ENCODE measurements at regions not wholly inside any gene's neighbourhood (a gene's known extent, or its start where the extent isn't known, plus 50 kb on each side); places are given as distances from the start of the nearest gene placed in this dataset.

DNA sequence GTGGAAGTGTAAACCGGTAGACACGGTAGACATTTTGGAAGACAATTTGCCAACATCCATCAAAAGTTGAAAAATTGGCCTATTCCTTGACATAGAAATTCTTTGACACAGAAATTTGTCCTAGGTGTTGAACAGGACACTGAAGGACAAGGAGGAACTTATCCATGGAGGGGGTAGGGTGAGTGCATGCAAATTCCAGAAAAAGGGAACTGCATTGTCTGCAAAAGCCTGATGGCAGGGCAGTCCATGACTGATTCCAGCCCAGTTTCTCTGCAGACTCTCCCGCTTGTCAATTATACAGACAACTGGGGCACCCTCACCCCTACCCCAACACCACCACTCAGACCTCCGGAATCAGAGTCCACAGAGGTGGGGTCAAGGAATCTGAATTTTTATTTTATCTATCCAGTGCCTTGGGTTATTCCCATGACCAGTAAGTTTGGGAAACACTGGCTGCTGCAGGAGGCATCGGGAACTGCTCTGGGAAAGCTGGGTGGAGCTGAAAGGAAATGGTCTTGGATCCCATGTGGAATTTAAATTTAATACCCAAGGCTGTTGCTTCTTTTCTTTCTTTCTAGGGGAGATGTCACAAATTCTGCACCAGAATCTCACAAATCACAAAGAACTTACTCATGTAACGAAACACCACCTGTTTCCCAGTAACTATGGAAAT is 103.3 kb upstream of the SLC45A1 start:
- Histone ChIP-seq H3K4me3 (no peak overlapping the region), H3K27ac (no peak overlapping the region), H3K9me3 (ENCODE audit: low read depth) (no peaks in the 10 kb centered on the region), H3K4me1 (ENCODE audit: insufficient read depth) (peaks cover 20% of the 10 kb centered on the region), H3K79me2 (no peaks in the 10 kb centered on the region), H3K27me3 (no peaks in the 10 kb centered on the region), H3K9me2 (replicated peaks; ENCODE audit: insufficient read depth) (no peaks in the 10 kb centered on the region), H2AFZ (no peak overlapping the region), H3K36me3 (replicated peaks; ENCODE audit: insufficient read depth, low read depth) (no peaks in the 10 kb centered on the region), H4K20me1 (ENCODE audit: insufficient read depth, poor library complexity, severe bottlenecking) (no peaks in the 10 kb centered on the region), H3K4me2 (no peak overlapping the region)
- TF ChIP-seq, protein P1, sequence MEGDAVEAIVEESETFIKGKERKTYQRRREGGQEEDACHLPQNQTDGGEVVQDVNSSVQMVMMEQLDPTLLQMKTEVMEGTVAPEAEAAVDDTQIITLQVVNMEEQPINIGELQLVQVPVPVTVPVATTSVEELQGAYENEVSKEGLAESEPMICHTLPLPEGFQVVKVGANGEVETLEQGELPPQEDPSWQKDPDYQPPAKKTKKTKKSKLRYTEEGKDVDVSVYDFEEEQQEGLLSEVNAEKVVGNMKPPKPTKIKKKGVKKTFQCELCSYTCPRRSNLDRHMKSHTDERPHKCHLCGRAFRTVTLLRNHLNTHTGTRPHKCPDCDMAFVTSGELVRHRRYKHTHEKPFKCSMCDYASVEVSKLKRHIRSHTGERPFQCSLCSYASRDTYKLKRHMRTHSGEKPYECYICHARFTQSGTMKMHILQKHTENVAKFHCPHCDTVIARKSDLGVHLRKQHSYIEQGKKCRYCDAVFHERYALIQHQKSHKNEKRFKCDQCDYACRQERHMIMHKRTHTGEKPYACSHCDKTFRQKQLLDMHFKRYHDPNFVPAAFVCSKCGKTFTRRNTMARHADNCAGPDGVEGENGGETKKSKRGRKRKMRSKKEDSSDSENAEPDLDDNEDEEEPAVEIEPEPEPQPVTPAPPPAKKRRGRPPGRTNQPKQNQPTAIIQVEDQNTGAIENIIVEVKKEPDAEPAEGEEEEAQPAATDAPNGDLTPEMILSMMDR (IDR thresholded peaks at IDR 0.05; ENCODE audit: poor library complexity): no peak
- TF ChIP-seq EZH2phosphoT487 (IDR thresholded peaks at IDR 0.05; ENCODE audit: low read depth, severe bottlenecking, unreplicated experiment) (no peak), EZH2 (IDR thresholded peaks at IDR 0.05; ENCODE audit: borderline replicate concordance) (no peak)
- DNase-seq (ENCODE audit: low spot score): no peak
- 89% methylated on average over 6 of the region's 6 CpGs for WGBS (ENCODE audit: low lambda C conversion rate, missing lambda C conversion rate)

DNA sequence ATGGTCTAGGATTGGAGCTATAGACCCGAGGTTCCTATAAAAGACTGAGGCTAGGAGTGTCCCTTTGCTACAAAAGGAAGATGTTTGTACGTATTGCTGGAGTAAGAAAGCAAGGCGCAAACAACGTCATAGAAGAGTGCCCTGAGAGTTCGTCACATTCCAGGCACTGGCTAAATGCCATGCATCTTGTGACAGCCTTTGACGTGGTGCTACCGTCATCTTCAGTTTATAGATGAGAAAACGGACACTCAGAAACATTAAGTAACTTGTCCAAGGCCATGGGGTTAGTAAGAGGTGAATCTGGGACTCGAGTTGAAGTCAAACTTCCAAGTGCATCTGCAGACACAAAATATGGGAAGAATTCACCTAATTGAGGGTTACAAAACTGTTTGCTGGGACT is 104.2 kb upstream of the SLC45A1 start:
- Histone ChIP-seq H3K79me2 (no peaks in the 10 kb centered on the region), H3K36me3 (replicated peaks; ENCODE audit: insufficient read depth, low read depth) (no peaks in the 10 kb centered on the region), H3K27ac (no peak overlapping the region), H3K4me1 (ENCODE audit: insufficient read depth) (peaks cover 20% of the 10 kb centered on the region), H3K9me3 (ENCODE audit: low read depth) (no peaks in the 10 kb centered on the region), H3K4me3 (no peak overlapping the region), H4K20me1 (ENCODE audit: insufficient read depth, poor library complexity, severe bottlenecking) (no peaks in the 10 kb centered on the region), H3K27me3 (no peaks in the 10 kb centered on the region), H2AFZ (no peak overlapping the region), H3K4me2 (no peak overlapping the region), H3K9me2 (replicated peaks; ENCODE audit: insufficient read depth) (no peaks in the 10 kb centered on the region)
- WGBS (ENCODE audit: low lambda C conversion rate, missing lambda C conversion rate): 75% methylated on average over 9 of the region's 9 CpGs
- DNase-seq (ENCODE audit: low spot score): no peak
- TF ChIP-seq, protein P1 (IDR thresholded peaks at IDR 0.05; ENCODE audit: poor library complexity): no peak
- TF ChIP-seq EZH2phosphoT487 (IDR thresholded peaks at IDR 0.05; ENCODE audit: low read depth, severe bottlenecking, unreplicated experiment): no peak
- TF ChIP-seq EZH2 (IDR thresholded peaks at IDR 0.05; ENCODE audit: borderline replicate concordance): no peak

DNA sequence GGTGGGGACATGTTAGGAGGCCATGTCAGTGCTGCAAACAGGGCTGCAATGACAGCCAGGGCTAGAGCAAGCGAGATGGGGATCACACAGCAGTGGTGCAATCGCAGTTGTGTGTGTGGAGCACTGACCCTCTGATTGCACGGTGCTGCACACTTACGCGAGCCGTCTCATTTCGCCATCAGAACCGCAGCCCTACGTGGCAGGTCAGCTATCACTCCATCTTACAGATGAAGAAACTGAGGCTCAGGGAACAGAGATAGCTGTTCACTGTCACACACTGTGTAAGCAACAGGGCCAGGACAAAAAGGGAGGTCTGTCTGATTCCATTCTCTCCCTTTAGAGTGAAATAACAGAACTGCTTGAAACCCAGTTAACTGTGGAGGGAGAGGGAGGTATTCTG is 104.8 kb upstream of the SLC45A1 start:
- Histone ChIP-seq H2AFZ (no peak overlapping the region), H3K27me3 (no peaks in the 10 kb centered on the region), H3K27ac (no peak overlapping the region), H3K4me3 (no peak overlapping the region), H3K79me2 (no peaks in the 10 kb centered on the region), H3K36me3 (replicated peaks; ENCODE audit: insufficient read depth, low read depth) (no peaks in the 10 kb centered on the region), H3K4me1 (ENCODE audit: insufficient read depth) (peaks cover 20% of the 10 kb centered on the region), H3K9me2 (replicated peaks; ENCODE audit: insufficient read depth) (no peaks in the 10 kb centered on the region), H3K4me2 (no peak overlapping the region), H4K20me1 (ENCODE audit: insufficient read depth, poor library complexity, severe bottlenecking) (no peaks in the 10 kb centered on the region), H3K9me3 (ENCODE audit: low read depth) (no peaks in the 10 kb centered on the region)
- TF ChIP-seq EZH2phosphoT487 (IDR thresholded peaks at IDR 0.05; ENCODE audit: low read depth, severe bottlenecking, unreplicated experiment) (no peak), EZH2 (IDR thresholded peaks at IDR 0.05; ENCODE audit: borderline replicate concordance) (no peak)
- TF ChIP-seq, protein P1 (IDR thresholded peaks at IDR 0.05; ENCODE audit: poor library complexity): no peak
- 92% methylated on average over 9 of the region's 9 CpGs for WGBS (ENCODE audit: low lambda C conversion rate, missing lambda C conversion rate)
- no peak for DNase-seq (ENCODE audit: low spot score)

Data from hepatocyte (in vitro differentiated cells).